ENCODE measurements at regions not wholly inside any gene's neighbourhood (a gene's known extent, or its start where the extent isn't known, plus 50 kb on each side); places are given as distances from the start of the nearest gene placed in this dataset.

DNA sequence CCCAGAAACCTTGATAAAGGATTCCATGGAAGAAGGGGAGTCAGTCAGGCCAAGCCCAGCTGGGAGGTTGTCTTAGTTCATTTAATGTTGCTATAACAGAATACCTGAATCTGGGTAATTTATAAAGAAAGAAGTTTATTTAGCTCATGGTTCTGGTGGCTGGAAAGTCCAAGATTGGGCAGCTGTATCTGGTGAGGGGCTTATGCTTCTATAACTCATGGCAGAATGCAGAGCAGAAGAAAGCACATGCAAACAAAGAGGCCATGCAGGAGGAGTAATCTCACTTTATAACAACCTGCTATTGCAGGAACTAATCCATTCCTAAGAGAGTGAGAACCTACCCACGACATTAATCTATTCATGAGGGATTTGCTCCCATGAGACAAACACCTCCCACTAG lies 54.2 kb upstream of the ANKRD1 start:
- no peak for DNase-seq
- Mint-ChIP-seq H3K9me3 (ENCODE audit: low read depth) (no peaks in the 10 kb centered on the region), H3K27me3 (peaks cover 1% of the 10 kb centered on the region), H3K4me1 (no peaks in the 10 kb centered on the region), H3K36me3 (ENCODE audit: low read depth) (no peaks in the 10 kb centered on the region), H3K27ac (no peak overlapping the region), H3K4me3 (no peak overlapping the region)
- ATAC-seq: no peak
- ChIA-PET CTCF (no interaction called here), POLR2A (no interaction called here)
- intact Hi-C loops (cut with DNase I, micrococcal nuclease): no loop called here

DNA sequence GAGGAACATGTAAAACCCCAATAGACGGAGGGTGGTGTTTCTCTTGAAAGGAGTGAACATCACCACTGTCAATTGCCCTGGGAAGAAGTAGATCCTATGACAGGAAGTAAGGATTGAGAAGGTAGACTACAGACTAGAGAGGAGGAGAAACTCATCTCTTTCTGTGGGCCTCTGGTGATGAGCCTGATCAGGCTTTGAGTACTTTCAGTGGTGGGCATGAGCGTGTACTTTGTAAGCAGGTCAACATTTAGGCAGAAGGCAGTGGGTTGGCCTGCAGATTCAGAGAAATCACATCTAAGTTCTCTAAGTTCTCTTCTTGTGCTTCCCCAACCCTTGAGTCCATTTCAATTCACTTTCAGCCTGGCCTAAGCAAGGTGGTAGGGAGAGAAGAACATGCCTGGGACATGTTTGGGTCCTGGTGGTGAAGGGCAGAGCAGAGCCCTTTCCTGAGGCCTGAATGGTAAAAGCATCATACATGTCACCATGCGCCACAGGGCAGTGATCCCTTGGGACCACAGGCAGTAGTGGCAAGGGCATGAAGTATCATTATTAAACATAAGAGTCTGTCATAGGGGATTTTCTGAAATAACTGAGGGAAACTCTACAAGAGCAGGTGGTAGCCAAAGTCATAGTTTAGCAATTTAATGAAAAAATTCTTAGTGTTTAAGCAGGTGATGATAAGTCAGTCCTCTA lies 56.4 kb upstream of the ANKRD1 start:
- ATAC-seq: no peak
- DNase-seq: no peak
- Mint-ChIP-seq H3K27me3 (no peaks in the 10 kb centered on the region), H3K36me3 (ENCODE audit: low read depth) (no peaks in the 10 kb centered on the region), H3K4me1 (no peaks in the 10 kb centered on the region), H3K9me3 (ENCODE audit: low read depth) (no peaks in the 10 kb centered on the region), H3K27ac (peak overlapping the region; percentile 2), H3K4me3 (no peak overlapping the region)
- POLR2A ChIA-PET: no interaction called here
- CTCF ChIA-PET: interaction anchor here (0.9 kb wide), 1 partner anchor 187 kb away, joined by 3 read pairs; no protein-coding TSS in a partner anchor
- intact Hi-C loops (cut with DNase I, micrococcal nuclease): no loop called here

DNA sequence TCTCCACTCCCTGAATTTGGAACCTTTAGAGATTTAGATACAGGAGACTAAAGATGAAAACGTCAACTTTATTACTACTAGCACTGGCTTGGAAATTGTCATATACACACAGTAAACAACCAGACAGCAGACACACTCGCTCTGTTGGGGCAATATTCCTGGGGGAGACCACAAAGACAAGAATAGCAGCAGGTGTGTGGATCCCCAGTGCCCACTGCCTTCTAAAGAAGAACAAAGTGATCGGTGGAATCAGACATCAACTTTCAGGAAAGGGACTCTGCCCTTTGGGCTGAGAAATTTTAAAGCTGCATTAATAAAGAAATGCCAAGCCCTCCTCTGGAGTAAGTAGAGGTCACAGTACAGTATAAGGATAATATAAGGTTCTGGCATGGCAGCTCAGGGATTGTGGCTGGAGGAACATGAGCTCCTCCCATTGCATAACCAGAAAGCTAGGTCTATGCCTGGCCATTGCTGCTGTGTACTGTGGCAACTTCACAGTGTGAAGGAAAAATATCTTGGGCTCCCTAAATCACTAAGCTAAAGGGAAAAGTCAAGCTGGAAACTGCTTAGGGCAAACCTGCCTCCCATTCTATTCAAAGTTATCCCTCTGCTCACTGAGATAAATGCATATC lies 57.1 kb upstream of the ANKRD1 start:
- CTCF ChIA-PET: interaction anchor here (0.6 kb wide), 1 partner anchor 130 kb away, joined by 3 read pairs; no protein-coding TSS in a partner anchor
- H3K27ac Mint-ChIP-seq: no peak overlapping the region
- no peak for DNase-seq

DNA sequence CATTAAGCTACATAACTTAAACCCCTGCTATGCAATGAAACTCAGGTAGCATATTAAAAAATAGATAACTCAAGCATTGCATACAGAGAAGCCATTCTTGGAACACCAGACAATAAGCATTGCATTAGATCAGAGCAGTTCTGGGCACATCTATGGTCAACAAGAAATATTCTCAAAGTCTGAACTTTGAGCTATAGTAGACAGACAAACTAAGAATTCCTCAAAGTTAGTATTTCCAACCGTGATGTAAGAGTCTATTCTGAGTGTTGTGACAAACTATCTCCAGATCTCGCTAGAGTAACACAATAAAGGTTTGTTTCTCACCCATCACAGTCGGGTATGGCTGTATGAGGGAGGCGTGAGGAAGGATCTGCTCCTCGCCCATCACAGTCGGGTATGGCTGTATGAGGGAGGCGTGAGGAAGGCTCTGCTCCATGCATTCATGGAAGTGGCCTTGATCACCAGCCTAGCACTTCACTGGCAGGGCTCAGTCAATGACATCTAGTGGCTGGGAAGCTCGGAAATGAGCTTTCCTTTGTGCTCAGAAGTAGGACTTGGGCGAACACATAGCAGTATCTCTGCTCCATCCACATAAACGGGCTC lies 61.6 kb upstream of the ANKRD1 start:
- ChIA-PET POLR2A (no interaction called here), CTCF (interaction anchor here (1.1 to 1.5 kb wide), 3 partner anchors 24 to 316 kb away, joined by 4 to 7 read pairs (median 4); no protein-coding TSS in a partner anchor)
- Mint-ChIP-seq H3K4me3 (no peak overlapping the region), H3K36me3 (ENCODE audit: low read depth) (no peaks in the 10 kb centered on the region), H3K27me3 (peaks cover 3% of the 10 kb centered on the region), H3K4me1 (peaks cover 8% of the 10 kb centered on the region), H3K9me3 (ENCODE audit: low read depth) (no peaks in the 10 kb centered on the region), H3K27ac (no peak overlapping the region)
- intact Hi-C loops (cut with DNase I, micrococcal nuclease): no loop called here
- ATAC-seq (no peak), DNase-seq (no peak)

More for the DNA sequence above, 57.1 kb upstream of the ANKRD1 start:
- Mint-ChIP-seq H3K4me3 (no peak overlapping the region), H3K27me3 (peaks cover 3% of the 10 kb centered on the region), H3K4me1 (no peaks in the 10 kb centered on the region), H3K36me3 (ENCODE audit: low read depth) (no peaks in the 10 kb centered on the region), H3K9me3 (ENCODE audit: low read depth) (no peaks in the 10 kb centered on the region)
- intact Hi-C loops (cut with DNase I, micrococcal nuclease): no loop called here
- POLR2A ChIA-PET: no interaction called here
- no peak for ATAC-seq

DNA sequence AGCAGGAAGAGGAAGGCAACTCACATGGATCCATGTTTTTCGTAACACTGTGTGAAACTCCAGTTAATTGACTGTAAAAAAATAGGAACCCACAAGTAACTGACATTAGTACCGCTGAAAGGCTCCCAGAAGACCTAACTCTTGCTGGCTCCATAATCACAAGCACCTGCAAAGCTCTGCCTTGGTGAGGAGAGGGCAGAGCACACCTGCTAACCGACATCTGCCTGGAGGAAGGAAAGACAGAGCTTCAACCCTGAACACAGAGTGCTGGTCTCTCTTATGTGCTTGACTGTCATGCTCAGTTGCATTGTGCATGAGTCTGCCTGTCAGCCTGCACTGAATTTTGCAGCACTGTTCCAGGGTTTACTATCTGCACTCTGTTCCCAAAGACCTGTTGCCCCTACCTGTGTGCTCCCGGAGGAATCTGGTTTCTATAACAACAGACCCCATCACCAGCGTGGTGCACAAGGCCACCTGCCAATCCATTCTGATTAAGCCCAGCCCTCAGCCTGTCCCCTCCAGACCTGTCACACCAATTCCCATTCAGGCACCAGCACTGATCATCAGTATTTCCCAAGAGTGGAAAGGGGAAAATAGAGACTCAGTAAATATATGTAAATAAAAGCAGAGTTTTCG lies 63.1 kb upstream of the ANKRD1 start:
- intact Hi-C loops (cut with DNase I, micrococcal nuclease): no loop called here
- H3K4me1 Mint-ChIP-seq: peaks cover 8% of the 10 kb centered on the region
- DNase-seq (no peak), ATAC-seq (no peak)
- no peaks in the 10 kb centered on the region for H3K36me3 Mint-ChIP-seq (ENCODE audit: low read depth)
- ChIA-PET POLR2A (no interaction called here), CTCF (no interaction called here)
- H3K9me3 Mint-ChIP-seq (ENCODE audit: low read depth): no peaks in the 10 kb centered on the region
- peaks cover 3% of the 10 kb centered on the region for H3K27me3 Mint-ChIP-seq
- H3K4me3 Mint-ChIP-seq: no peak overlapping the region
- H3K27ac Mint-ChIP-seq: no peak overlapping the region

DNA sequence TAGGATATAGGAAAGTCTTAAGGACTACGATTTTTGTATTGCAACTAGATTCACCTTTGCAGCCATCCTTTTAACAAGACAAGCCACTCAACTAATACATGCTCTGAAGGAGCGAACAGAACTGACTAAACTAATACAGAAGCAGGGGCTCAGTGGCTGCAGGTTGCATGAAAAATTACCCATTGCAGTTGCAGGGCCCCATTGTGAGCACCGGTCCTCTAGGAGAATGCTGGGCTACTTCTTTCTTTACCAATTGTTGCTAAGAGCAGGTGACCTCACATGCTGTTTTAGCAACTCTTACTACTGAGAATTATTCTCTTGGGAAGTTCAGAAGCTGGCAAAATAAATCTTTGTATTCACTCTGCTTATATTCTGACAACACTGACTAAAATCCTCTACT lies 64.0 kb upstream of the ANKRD1 start:
- intact Hi-C loops (cut with DNase I, micrococcal nuclease): no loop called here
- Mint-ChIP-seq H3K36me3 (ENCODE audit: low read depth) (no peaks in the 10 kb centered on the region), H3K4me3 (no peak overlapping the region), H3K9me3 (ENCODE audit: low read depth) (no peaks in the 10 kb centered on the region), H3K4me1 (peaks cover 8% of the 10 kb centered on the region), H3K27me3 (peaks cover 3% of the 10 kb centered on the region), H3K27ac (no peak overlapping the region)
- no peak for DNase-seq
- CTCF ChIA-PET: no interaction called here
- POLR2A ChIA-PET: interaction anchor here (0.5 kb wide), 1 partner anchor 484 kb away, joined by 3 read pairs; no protein-coding TSS in a partner anchor
- no peak for ATAC-seq

DNA sequence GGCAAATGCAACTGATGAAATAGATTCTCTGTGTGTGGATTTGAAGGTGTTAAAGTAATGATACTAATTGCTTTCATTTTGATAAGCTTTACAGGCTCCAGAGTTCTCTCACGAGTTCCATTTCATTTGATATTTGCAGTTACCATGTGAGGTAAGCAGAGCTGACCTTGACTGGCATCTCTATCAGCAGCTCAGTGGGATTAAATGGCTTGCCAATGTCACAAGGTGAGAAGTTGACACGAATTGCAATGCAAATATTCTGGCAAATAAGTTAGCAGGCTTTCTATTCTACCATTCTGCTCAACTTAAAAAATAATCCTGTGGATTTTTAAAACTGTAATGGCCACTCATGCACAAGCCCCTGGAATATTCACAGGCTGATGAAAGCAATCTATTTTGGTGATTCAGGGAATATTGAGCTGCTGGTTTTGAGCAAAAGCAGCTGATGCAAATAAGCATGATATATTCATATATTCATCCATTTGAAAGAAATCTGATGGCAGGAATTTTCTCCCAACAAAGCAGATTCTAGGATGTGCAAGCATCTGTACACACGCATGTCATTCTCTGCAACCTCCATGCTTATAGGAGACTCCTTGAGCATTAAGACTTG lies 64.5 kb upstream of the ANKRD1 start:
- no peaks in the 10 kb centered on the region for H3K36me3 Mint-ChIP-seq (ENCODE audit: low read depth)
- ChIA-PET CTCF (no interaction called here), POLR2A (interaction anchor here (0.5 kb wide), 1 partner anchor 484 kb away, joined by 3 read pairs; no protein-coding TSS in a partner anchor)
- H3K4me1 Mint-ChIP-seq: peaks cover 8% of the 10 kb centered on the region
- intact Hi-C loops (cut with DNase I, micrococcal nuclease): no loop called here
- H3K27me3 Mint-ChIP-seq: peaks cover 3% of the 10 kb centered on the region
- no peak overlapping the region for H3K4me3 Mint-ChIP-seq
- DNase-seq: no peak
- H3K9me3 Mint-ChIP-seq (ENCODE audit: low read depth): no peaks in the 10 kb centered on the region
- no peak overlapping the region for H3K27ac Mint-ChIP-seq
- ATAC-seq: no peak

DNA sequence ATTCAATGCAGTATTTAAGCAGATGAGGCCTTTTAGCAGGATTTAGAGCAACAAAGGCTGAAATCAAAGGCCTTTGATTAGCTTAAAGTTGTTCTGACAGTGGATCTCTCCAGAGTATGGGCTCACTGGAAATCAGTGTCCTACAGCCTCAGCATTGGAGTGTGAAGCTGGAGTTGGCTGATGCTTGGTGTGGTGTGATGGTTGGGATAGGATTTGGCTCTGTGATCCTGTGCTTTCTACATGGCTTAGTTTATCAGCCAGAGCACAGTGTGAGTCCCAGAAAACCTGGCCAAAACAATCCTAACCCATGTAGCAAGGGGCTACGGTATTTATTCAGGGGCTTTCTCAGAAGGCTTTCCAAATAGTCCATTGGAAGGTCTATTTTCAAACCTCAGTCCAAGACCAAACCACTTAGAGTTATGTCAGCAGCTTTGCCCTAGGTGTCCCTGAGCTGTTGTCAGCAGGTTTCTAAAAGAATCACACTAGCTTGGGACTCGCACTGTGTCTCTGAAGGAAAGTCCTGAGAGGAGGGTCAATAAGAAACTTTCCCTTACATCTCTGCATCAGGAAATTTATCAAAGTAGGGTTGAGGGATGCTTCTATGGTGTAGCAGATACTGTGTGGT lies 65.4 kb upstream of the ANKRD1 start:
- Mint-ChIP-seq H3K36me3 (ENCODE audit: low read depth) (no peaks in the 10 kb centered on the region), H3K4me3 (no peak overlapping the region), H3K27ac (no peak overlapping the region), H3K9me3 (ENCODE audit: low read depth) (no peaks in the 10 kb centered on the region), H3K4me1 (peaks cover 8% of the 10 kb centered on the region), H3K27me3 (peaks cover 3% of the 10 kb centered on the region)
- intact Hi-C loops (cut with DNase I, micrococcal nuclease): no loop called here
- CTCF ChIA-PET: interaction anchor here (1.6 kb wide), 1 partner anchor 20 kb away, joined by 6 read pairs; no protein-coding TSS in a partner anchor
- DNase-seq: no peak
- POLR2A ChIA-PET: no interaction called here
- no peak for ATAC-seq

DNA sequence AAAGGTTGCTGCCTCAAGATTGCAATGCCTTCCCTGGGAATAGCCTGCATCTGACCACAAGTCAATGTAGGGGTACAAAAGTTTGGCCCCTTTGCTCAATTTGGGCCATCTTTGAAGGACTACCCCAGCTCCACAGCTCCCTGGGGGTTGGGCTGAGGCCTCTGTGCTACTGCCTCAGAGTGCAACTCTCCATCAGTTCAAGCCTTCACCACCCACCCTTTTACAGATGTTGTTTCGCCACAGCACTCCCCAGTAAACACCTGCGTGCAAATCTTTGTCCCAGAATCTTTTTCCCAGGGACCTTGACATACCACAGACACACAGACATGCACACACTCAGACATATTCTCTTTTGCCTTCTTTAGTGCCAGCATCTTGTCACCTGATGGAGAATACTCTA lies 66.0 kb upstream of the ANKRD1 start:
- H3K36me3 Mint-ChIP-seq (ENCODE audit: low read depth): no peaks in the 10 kb centered on the region
- H3K27ac Mint-ChIP-seq: no peak overlapping the region
- ATAC-seq (no peak), DNase-seq (no peak)
- no peak overlapping the region for H3K4me3 Mint-ChIP-seq
- H3K4me1 Mint-ChIP-seq: peaks cover 8% of the 10 kb centered on the region
- H3K9me3 Mint-ChIP-seq (ENCODE audit: low read depth): no peaks in the 10 kb centered on the region
- intact Hi-C loops (cut with DNase I, micrococcal nuclease): no loop called here
- ChIA-PET CTCF (interaction anchor here (0.6 to 1.6 kb wide), 2 partner anchors 19 to 635 kb away, joined by 3 to 6 read pairs; no protein-coding TSS in a partner anchor), POLR2A (no interaction called here)
- peaks cover 3% of the 10 kb centered on the region for H3K27me3 Mint-ChIP-seq

DNA sequence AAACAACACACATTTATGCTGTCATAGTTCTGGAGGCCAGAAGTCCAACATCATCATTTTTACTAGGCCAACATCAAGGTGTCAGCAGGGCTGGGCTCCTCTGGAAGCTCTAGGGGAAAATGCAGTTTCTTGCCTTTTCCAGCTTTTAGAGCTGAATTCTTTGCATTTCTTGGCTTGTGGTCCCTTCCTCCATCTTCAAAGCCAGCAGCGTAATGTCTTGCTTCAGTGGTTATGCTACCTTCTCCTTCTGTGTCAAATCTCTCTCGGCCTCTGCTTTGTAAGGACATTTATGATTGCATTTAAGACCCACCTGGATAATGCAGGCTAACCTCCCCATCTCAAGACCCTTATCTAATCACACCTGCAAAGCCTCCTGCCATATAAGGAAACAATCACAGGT lies 66.5 kb upstream of the ANKRD1 start:
- H3K27ac Mint-ChIP-seq: no peak overlapping the region
- no peaks in the 10 kb centered on the region for H3K36me3 Mint-ChIP-seq (ENCODE audit: low read depth)
- intact Hi-C loops (cut with DNase I, micrococcal nuclease): no loop called here
- ChIA-PET CTCF (interaction anchor here (0.6 to 1.6 kb wide), 2 partner anchors 19 to 635 kb away, joined by 3 to 6 read pairs; no protein-coding TSS in a partner anchor), POLR2A (no interaction called here)
- peaks cover 3% of the 10 kb centered on the region for H3K27me3 Mint-ChIP-seq
- no peak overlapping the region for H3K4me3 Mint-ChIP-seq
- no peaks in the 10 kb centered on the region for H3K9me3 Mint-ChIP-seq (ENCODE audit: low read depth)
- H3K4me1 Mint-ChIP-seq: peaks cover 8% of the 10 kb centered on the region
- ATAC-seq (no peak), DNase-seq (no peak)

DNA sequence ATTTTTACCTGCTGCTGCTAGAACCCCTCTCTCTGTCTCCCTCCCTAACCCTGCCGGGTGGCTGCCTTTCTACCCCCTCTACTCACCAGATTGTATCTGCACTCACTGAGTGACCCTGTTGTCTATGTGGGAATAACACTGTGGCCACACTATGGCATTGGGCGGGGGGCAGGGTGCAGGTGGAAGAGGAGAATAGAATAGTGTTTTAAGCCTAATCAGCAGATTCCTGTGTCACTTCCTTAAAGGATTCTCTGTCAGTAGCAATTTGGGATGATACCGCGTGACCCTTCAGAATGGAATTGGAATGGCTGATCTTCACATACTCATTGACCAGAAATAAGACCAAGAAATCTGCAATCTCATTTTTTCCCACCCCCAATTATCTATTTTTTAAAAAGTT lies 67.1 kb upstream of the ANKRD1 start:
- intact Hi-C loops (cut with DNase I, micrococcal nuclease): no loop called here
- no peak for ATAC-seq
- H3K9me3 Mint-ChIP-seq (ENCODE audit: low read depth): no peaks in the 10 kb centered on the region
- H3K4me1 Mint-ChIP-seq: peaks cover 8% of the 10 kb centered on the region
- no peak for DNase-seq
- no peaks in the 10 kb centered on the region for H3K27me3 Mint-ChIP-seq
- ChIA-PET POLR2A (no interaction called here), CTCF (interaction anchor here (0.6 to 1.6 kb wide), 3 partner anchors 11 to 855 kb away, joined by 3 to 6 read pairs (median 3); no protein-coding TSS in a partner anchor)
- no peaks in the 10 kb centered on the region for H3K36me3 Mint-ChIP-seq (ENCODE audit: low read depth)
- H3K27ac Mint-ChIP-seq: no peak overlapping the region
- H3K4me3 Mint-ChIP-seq: no peak overlapping the region

All from activated CD4-positive, alpha-beta T cell treated with anti-CD3 and anti-CD28 coated beads for 36 hours (primary cell).